SK-N-SH treated with all-trans-retinoic acid at 6 μM for 48 hours (cell line): ENCODE measurements at regions not wholly inside any gene's neighbourhood (a gene's known extent, or its start where the extent isn't known, plus 50 kb on each side); places are given as distances from the start of the nearest gene placed in this dataset.

Experiments
- ATAC-seq: fragments of 200-7000 bp; cut with Tn5 transposase; 3 replicates; pipeline ENCODE4 v1.9.1; 2020; ENCODE audit warnings: mild to moderate bottlenecking, moderate library complexity
- ARNTL ChIP-seq: fragments of 450-650 bp; formaldehyde crosslinking; IDR thresholded peaks from 2 replicates; pipeline ENCODE4 v1.5.0; 2020; ENCODE audit warnings: low read depth, mild to moderate bottlenecking, moderate library complexity, borderline replicate concordance
- BACH2 ChIP-seq: fragments of 250-450 bp; sonication (Bioruptor Pico); IDR thresholded peaks from 2 replicates; pipeline ENCODE4 v1.9.0; 2021; ENCODE audit warnings: mild to moderate bottlenecking, borderline replicate concordance
- CSDC2 ChIP-seq: fragments of 250-450 bp; sonication (Bioruptor Pico); IDR thresholded peaks from 2 replicates; pipeline ENCODE4 v1.5.0; 2020; ENCODE audit warnings: mild to moderate bottlenecking, moderate library complexity
- ESRRG ChIP-seq: fragments of 250-450 bp; sonication (Bioruptor Pico); IDR thresholded peaks from 2 replicates; pipeline ENCODE4 v1.6.1; 2021; ENCODE audit warnings: mild to moderate bottlenecking
- GLIS3 ChIP-seq: fragments of 250-450 bp; sonication (Bioruptor Pico); IDR thresholded peaks from 2 replicates; pipeline ENCODE4 v1.5.0; 2020; ENCODE audit warnings: mild to moderate bottlenecking, moderate library complexity
- ISL1 ChIP-seq: fragments of 250-450 bp; sonication (Bioruptor Pico); IDR thresholded peaks from 2 replicates; pipeline ENCODE4 v2.1.2; 2022; ENCODE audit warnings: mild to moderate bottlenecking, moderate library complexity
- OSR1 ChIP-seq: fragments of 250-450 bp; sonication (Bioruptor Pico); IDR thresholded peaks from 2 replicates; pipeline ENCODE4 v1.8.0; 2022; ENCODE audit warnings: moderate library complexity, mild to moderate bottlenecking, inconsistent platforms
- PPARA ChIP-seq: fragments of 250-450 bp; sonication (Bioruptor Pico); IDR thresholded peaks from 2 replicates; pipeline ENCODE4 v1.5.0; 2020; ENCODE audit warnings: mild to moderate bottlenecking, borderline replicate concordance
- RARB ChIP-seq: fragments of 250-450 bp; sonication (Bioruptor Pico); IDR thresholded peaks from 2 replicates; pipeline ENCODE4 v1.8.0; 2021; ENCODE audit warnings: mild to moderate bottlenecking, moderate library complexity
- SNAI2 ChIP-seq: fragments of 250-450 bp; sonication (Bioruptor Pico); IDR thresholded peaks from 2 replicates; pipeline ENCODE4 v1.5.0; 2020; ENCODE audit warnings: mild to moderate bottlenecking, moderate library complexity
- TOX ChIP-seq: fragments of 250-450 bp; sonication (Bioruptor Pico); IDR thresholded peaks from 2 replicates; pipeline ENCODE4 v1.8.0; 2021; ENCODE audit warnings: mild to moderate bottlenecking, moderate library complexity, borderline replicate concordance
- ZFP3 ChIP-seq: fragments of 250-450 bp; sonication (Bioruptor Pico); IDR thresholded peaks from 2 replicates; pipeline ENCODE4 v1.5.0; 2020; ENCODE audit warnings: mild to moderate bottlenecking, moderate library complexity
- ZFP30 ChIP-seq: fragments of 450-650 bp; formaldehyde crosslinking; IDR thresholded peaks from 2 replicates; pipeline ENCODE4 v1.5.0; 2022; ENCODE audit warnings: mild to moderate bottlenecking, moderate library complexity
- ZNF565 ChIP-seq: fragments of 450-650 bp; formaldehyde crosslinking; conservative IDR thresholded peaks from 2 replicates; pipeline ENCODE4 v1.5.0; 2020; ENCODE audit warnings: low read depth, mild to moderate bottlenecking, moderate library complexity
- ZNF8 ChIP-seq: fragments of 450-650 bp; formaldehyde crosslinking; IDR thresholded peaks from 2 replicates; pipeline ENCODE4 v1.5.0; 2020; ENCODE audit warnings: mild to moderate bottlenecking, moderate library complexity
- TF ChIP-seq, protein P1 (sequence below): fragments of 250-450 bp; sonication (Bioruptor Pico); IDR thresholded peaks from 2 replicates; pipeline ENCODE4 v1.8.0; 2020; ENCODE audit warnings: mild to moderate bottlenecking, moderate library complexity, borderline replicate concordance
- TF ChIP-seq, protein P2 (sequence below): fragments of 250-450 bp; sonication (Bioruptor Pico); IDR thresholded peaks from 2 replicates; pipeline ENCODE4 v1.5.1; 2021; ENCODE audit warnings: mild to moderate bottlenecking, moderate library complexity
- TF ChIP-seq, protein P3 (sequence below): fragments of 250-450 bp; sonication (Bioruptor Pico); IDR thresholded peaks from 2 replicates; pipeline ENCODE4 v1.5.1; 2020; ENCODE audit warnings: low read depth, mild to moderate bottlenecking, moderate library complexity
- TF ChIP-seq, protein P4 (sequence below): fragments of 250-450 bp; sonication (Bioruptor Pico); IDR thresholded peaks from 2 replicates; pipeline ENCODE4 v1.8.0; 2021; ENCODE audit warnings: low read depth, mild to moderate bottlenecking, moderate library complexity, borderline replicate concordance
- TF ChIP-seq, protein P5 (sequence below): fragments of 250-450 bp; sonication (Bioruptor Pico); IDR thresholded peaks from 2 replicates; pipeline ENCODE4 v1.5.0; 2020; ENCODE audit warnings: mild to moderate bottlenecking, moderate library complexity

DNA sequence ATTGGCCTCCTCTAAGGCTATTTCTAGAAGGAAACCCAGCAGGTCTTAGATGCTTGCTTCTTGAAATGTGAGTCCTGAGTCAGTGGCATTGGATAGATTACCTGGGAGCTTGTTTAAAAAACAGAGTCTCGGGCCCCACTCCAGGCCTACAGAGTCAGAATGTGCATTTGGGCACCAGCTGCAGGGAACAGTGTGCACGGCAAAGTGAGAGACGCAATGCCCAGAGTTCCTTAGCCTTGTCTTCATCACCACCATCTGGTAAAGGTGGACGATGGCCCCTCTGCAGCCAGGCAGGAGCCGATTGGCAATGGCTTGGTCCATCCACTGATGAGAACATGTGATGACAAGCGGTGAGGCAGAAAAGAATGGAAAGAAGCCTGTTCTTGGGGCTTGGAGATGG lies 102.1 kb upstream of the TSC22D1 start:
- TF ChIP-seq, protein P1, sequence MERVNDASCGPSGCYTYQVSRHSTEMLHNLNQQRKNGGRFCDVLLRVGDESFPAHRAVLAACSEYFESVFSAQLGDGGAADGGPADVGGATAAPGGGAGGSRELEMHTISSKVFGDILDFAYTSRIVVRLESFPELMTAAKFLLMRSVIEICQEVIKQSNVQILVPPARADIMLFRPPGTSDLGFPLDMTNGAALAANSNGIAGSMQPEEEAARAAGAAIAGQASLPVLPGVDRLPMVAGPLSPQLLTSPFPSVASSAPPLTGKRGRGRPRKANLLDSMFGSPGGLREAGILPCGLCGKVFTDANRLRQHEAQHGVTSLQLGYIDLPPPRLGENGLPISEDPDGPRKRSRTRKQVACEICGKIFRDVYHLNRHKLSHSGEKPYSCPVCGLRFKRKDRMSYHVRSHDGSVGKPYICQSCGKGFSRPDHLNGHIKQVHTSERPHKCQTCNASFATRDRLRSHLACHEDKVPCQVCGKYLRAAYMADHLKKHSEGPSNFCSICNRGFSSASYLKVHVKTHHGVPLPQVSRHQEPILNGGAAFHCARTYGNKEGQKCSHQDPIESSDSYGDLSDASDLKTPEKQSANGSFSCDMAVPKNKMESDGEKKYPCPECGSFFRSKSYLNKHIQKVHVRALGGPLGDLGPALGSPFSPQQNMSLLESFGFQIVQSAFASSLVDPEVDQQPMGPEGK (CRISPR knock-in tag): no peak
- TF ChIP-seq, protein P2, sequence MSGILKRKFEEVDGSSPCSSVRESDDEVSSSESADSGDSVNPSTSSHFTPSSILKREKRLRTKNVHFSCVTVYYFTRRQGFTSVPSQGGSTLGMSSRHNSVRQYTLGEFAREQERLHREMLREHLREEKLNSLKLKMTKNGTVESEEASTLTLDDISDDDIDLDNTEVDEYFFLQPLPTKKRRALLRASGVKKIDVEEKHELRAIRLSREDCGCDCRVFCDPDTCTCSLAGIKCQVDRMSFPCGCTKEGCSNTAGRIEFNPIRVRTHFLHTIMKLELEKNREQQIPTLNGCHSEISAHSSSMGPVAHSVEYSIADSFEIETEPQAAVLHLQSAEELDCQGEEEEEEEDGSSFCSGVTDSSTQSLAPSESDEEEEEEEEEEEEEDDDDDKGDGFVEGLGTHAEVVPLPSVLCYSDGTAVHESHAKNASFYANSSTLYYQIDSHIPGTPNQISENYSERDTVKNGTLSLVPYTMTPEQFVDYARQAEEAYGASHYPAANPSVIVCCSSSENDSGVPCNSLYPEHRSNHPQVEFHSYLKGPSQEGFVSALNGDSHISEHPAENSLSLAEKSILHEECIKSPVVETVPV: no peak
- TF ChIP-seq BACH2 (CRISPR knock-in tag) (no peak), ZNF565 (CRISPR knock-in tag) (no peak), ESRRG (CRISPR knock-in tag) (no peak)
- no peak for ATAC-seq

DNA sequence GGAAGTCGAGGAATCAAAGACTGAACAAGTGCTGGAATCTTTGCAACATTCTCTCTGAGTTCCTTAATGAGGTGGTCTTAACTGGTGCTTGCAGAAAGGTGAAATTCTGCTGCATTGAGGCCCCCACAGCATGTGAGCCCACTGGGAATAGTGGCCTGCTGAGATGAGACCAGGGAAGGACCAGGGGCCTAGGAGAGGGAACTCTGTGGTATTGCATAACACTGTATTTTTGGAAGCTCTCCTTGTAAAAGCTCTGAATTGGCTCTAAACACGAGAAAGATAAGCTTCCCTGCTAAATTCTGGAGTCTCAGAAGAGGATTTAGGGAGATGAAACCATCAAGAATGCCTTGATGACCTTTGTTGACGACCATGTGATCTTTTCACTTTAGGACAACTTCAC lies 100.4 kb upstream of the TSC22D1 start:
- no peak for TF ChIP-seq ARNTL (CRISPR knock-in tag)
- TF ChIP-seq, protein P1 (CRISPR knock-in tag): no peak
- no peak for TF ChIP-seq BACH2 (CRISPR knock-in tag)
- no peak for TF ChIP-seq OSR1 (CRISPR knock-in tag)
- no peak for TF ChIP-seq PPARA (CRISPR knock-in tag)
- TF ChIP-seq TOX (CRISPR knock-in tag): no peak
- TF ChIP-seq ESRRG (CRISPR knock-in tag): no peak
- TF ChIP-seq ZFP3 (CRISPR knock-in tag): no peak
- TF ChIP-seq GLIS3 (CRISPR knock-in tag): no peak
- TF ChIP-seq RARB (CRISPR knock-in tag): no peak
- no peak for TF ChIP-seq ZFP30 (CRISPR knock-in tag)
- no peak for TF ChIP-seq ZNF8
- TF ChIP-seq, protein P3, sequence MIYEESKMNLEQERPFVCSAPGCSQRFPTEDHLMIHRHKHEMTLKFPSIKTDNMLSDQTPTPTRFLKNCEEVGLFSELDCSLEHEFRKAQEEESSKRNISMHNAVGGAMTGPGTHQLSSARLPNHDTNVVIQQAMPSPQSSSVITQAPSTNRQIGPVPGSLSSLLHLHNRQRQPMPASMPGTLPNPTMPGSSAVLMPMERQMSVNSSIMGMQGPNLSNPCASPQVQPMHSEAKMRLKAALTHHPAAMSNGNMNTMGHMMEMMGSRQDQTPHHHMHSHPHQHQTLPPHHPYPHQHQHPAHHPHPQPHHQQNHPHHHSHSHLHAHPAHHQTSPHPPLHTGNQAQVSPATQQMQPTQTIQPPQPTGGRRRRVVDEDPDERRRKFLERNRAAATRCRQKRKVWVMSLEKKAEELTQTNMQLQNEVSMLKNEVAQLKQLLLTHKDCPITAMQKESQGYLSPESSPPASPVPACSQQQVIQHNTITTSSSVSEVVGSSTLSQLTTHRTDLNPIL: no peak
- TF ChIP-seq, protein P4, sequence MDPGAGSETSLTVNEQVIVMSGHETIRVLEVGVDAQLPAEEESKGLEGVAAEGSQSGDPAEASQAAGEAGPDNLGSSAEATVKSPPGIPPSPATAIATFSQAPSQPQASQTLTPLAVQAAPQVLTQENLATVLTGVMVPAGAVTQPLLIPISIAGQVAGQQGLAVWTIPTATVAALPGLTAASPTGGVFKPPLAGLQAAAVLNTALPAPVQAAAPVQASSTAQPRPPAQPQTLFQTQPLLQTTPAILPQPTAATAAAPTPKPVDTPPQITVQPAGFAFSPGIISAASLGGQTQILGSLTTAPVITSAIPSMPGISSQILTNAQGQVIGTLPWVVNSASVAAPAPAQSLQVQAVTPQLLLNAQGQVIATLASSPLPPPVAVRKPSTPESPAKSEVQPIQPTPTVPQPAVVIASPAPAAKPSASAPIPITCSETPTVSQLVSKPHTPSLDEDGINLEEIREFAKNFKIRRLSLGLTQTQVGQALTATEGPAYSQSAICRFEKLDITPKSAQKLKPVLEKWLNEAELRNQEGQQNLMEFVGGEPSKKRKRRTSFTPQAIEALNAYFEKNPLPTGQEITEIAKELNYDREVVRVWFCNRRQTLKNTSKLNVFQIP (CRISPR knock-in tag): no peak
- TF ChIP-seq SNAI2: no peak
- no peak for TF ChIP-seq ISL1
- no peak for TF ChIP-seq CSDC2
- no peak for TF ChIP-seq ZNF565 (CRISPR knock-in tag)
- TF ChIP-seq, protein P2: no peak
- TF ChIP-seq, protein P5, sequence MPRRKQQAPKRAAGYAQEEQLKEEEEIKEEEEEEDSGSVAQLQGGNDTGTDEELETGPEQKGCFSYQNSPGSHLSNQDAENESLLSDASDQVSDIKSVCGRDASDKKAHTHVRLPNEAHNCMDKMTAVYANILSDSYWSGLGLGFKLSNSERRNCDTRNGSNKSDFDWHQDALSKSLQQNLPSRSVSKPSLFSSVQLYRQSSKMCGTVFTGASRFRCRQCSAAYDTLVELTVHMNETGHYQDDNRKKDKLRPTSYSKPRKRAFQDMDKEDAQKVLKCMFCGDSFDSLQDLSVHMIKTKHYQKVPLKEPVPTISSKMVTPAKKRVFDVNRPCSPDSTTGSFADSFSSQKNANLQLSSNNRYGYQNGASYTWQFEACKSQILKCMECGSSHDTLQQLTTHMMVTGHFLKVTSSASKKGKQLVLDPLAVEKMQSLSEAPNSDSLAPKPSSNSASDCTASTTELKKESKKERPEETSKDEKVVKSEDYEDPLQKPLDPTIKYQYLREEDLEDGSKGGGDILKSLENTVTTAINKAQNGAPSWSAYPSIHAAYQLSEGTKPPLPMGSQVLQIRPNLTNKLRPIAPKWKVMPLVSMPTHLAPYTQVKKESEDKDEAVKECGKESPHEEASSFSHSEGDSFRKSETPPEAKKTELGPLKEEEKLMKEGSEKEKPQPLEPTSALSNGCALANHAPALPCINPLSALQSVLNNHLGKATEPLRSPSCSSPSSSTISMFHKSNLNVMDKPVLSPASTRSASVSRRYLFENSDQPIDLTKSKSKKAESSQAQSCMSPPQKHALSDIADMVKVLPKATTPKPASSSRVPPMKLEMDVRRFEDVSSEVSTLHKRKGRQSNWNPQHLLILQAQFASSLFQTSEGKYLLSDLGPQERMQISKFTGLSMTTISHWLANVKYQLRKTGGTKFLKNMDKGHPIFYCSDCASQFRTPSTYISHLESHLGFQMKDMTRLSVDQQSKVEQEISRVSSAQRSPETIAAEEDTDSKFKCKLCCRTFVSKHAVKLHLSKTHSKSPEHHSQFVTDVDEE (CRISPR knock-in tag): no peak
- TF ChIP-seq, all 23 proteins: peak for 0
- no peak for ATAC-seq
